Duodenal mucosa (tissue), 2 donors: ENCODE measurements at regions not wholly inside any gene's neighbourhood (a gene's known extent, or its start where the extent isn't known, plus 50 kb on each side); places are given as distances from the start of the nearest gene placed in this dataset.

Experiments used
- H3K27ac ChIP-seq: one replicate; pipeline ENCODE4 v1.7.0; 2013; ENCODE audit warnings: low read depth, low read length
- H3K27me3 ChIP-seq, 2 donors: one replicate each; pipeline ENCODE4 v1.7.0; 2013; ENCODE audit warnings: low read length in 2 of 2, control low read depth in 1 of 2; ENCODE audit not compliant: insufficient read depth in 2 of 2, control insufficient read depth in 1 of 2
- H3K36me3 ChIP-seq, 2 donors: one replicate each; pipeline ENCODE4 v1.7.0; 2013; ENCODE audit warnings: low read length in 2 of 2, control low read depth in 1 of 2; ENCODE audit not compliant: insufficient read depth in 2 of 2, control insufficient read depth in 1 of 2
- H3K4me1 ChIP-seq, 2 donors: one replicate each; pipeline ENCODE4 v1.7.0; 2013; ENCODE audit warnings: low read length in 2 of 2, control low read depth in 1 of 2; ENCODE audit not compliant: insufficient read depth in 2 of 2, control insufficient read depth in 1 of 2
- H3K4me3 ChIP-seq, 2 donors: one replicate each; pipeline ENCODE4 v1.7.0; 2013; ENCODE audit warnings: low read length in 2 of 2, low read depth in 1 of 2
- H3K9ac ChIP-seq, 2 donors: one replicate each; pipeline ENCODE4 v1.7.0; 2013; ENCODE audit warnings: low read length in 2 of 2, low read depth in 1 of 2
- H3K9me3 ChIP-seq, 2 donors: one replicate each; pipeline ENCODE4 v1.7.0; 2013; ENCODE audit warnings: low read length in 2 of 2, control low read depth in 1 of 2; ENCODE audit not compliant: control insufficient read depth in 1 of 2

- Histone ChIP-seq H3K9ac (no peak overlapping the region), H3K9me3 (no peaks in the 10 kb centered on the region), H3K27ac (no peak overlapping the region), H3K4me3 (no peak overlapping the region), H3K36me3 (no peaks in the 10 kb centered on the region), H3K4me1 (no peaks in the 10 kb centered on the region), H3K27me3 (no peaks in the 10 kb centered on the region)
Measured at GRCh38 chr3:6216135-6217026, 644.5 kb upstream of the GRM7 start.

GRCh38 chr3:6220447-6220846 lies 640.5 kb upstream of the GRM7 start:
- H3K27ac ChIP-seq, result no peak overlapping the region
- H3K4me1 ChIP-seq, result no peaks in the 10 kb centered on the region
- H3K4me3 ChIP-seq, result no peak overlapping the region
- H3K9me3 ChIP-seq, result no peaks in the 10 kb centered on the region
- H3K36me3 ChIP-seq, result no peaks in the 10 kb centered on the region
- H3K27me3 ChIP-seq, result no peaks in the 10 kb centered on the region
- H3K9ac ChIP-seq, result no peak overlapping the region

- H3K4me3 ChIP-seq, result no peak overlapping the region
- H3K9ac ChIP-seq, result no peak overlapping the region
- no peaks in the 10 kb centered on the region for H3K4me1 ChIP-seq
- H3K36me3 ChIP-seq, result no peaks in the 10 kb centered on the region
- no peaks in the 10 kb centered on the region for H3K27me3 ChIP-seq
- no peak overlapping the region for H3K27ac ChIP-seq
- H3K9me3 ChIP-seq, result no peaks in the 10 kb centered on the region
Measured at GRCh38 chr3:6222069-6222468, 638.8 kb upstream of the GRM7 start.

GRCh38 chr3:6223572-6223971 lies 637.3 kb upstream of the GRM7 start:
- no peaks in the 10 kb centered on the region for H3K27me3 ChIP-seq
- no peaks in the 10 kb centered on the region for H3K4me1 ChIP-seq
- H3K9me3 ChIP-seq, result no peaks in the 10 kb centered on the region
- H3K9ac ChIP-seq, result no peak overlapping the region
- no peak overlapping the region for H3K27ac ChIP-seq
- no peak overlapping the region for H3K4me3 ChIP-seq
- H3K36me3 ChIP-seq, result no peaks in the 10 kb centered on the region

GRCh38 chr3:6228958-6229683 lies 631.8 kb upstream of the GRM7 start:
- H3K27me3 ChIP-seq, result no peaks in the 10 kb centered on the region
- H3K27ac ChIP-seq, result no peak overlapping the region
- no peak overlapping the region for H3K9ac ChIP-seq
- H3K9me3 ChIP-seq, result no peaks in the 10 kb centered on the region
- no peaks in the 10 kb centered on the region for H3K4me1 ChIP-seq
- no peak overlapping the region for H3K4me3 ChIP-seq
- H3K36me3 ChIP-seq, result no peaks in the 10 kb centered on the region

- H3K9me3 ChIP-seq, result no peaks in the 10 kb centered on the region
- H3K9ac ChIP-seq, result no peak overlapping the region
- H3K36me3 ChIP-seq, result no peaks in the 10 kb centered on the region
- H3K4me1 ChIP-seq, result no peaks in the 10 kb centered on the region
- no peaks in the 10 kb centered on the region for H3K27me3 ChIP-seq
- no peak overlapping the region for H3K4me3 ChIP-seq
- no peak overlapping the region for H3K27ac ChIP-seq
Measured at GRCh38 chr3:6229778-6230410, 631.0 kb upstream of the GRM7 start.

GRCh38 chr3:6242104-6242503 lies 618.8 kb upstream of the GRM7 start:
- no peaks in the 10 kb centered on the region for H3K36me3 ChIP-seq
- H3K4me3 ChIP-seq, result no peak overlapping the region
- peaks cover 6 to 8% of the 10 kb centered on the region in 2 donors for H3K9me3 ChIP-seq
- no peak overlapping the region for H3K27ac ChIP-seq
- H3K9ac ChIP-seq, result no peak overlapping the region
- no peaks in the 10 kb centered on the region for H3K4me1 ChIP-seq
- no peaks in the 10 kb centered on the region for H3K27me3 ChIP-seq

- H3K9ac ChIP-seq, result no peak overlapping the region
- no peaks in the 10 kb centered on the region for H3K9me3 ChIP-seq
- no peaks in the 10 kb centered on the region for H3K4me1 ChIP-seq
- no peaks in the 10 kb centered on the region for H3K27me3 ChIP-seq
- no peak overlapping the region for H3K4me3 ChIP-seq
- H3K27ac ChIP-seq, result no peak overlapping the region
- H3K36me3 ChIP-seq, result no peaks in the 10 kb centered on the region
Measured at GRCh38 chr3:6248528-6248927, 612.4 kb upstream of the GRM7 start.

- H3K9me3 ChIP-seq, result peaks cover 2 to 4% of the 10 kb centered on the region in 2 donors
- no peaks in the 10 kb centered on the region for H3K27me3 ChIP-seq
- no peak overlapping the region for H3K27ac ChIP-seq
- H3K4me1 ChIP-seq, result no peaks in the 10 kb centered on the region
- H3K9ac ChIP-seq, result no peak overlapping the region
- no peaks in the 10 kb centered on the region for H3K36me3 ChIP-seq
- no peak overlapping the region for H3K4me3 ChIP-seq
Measured at GRCh38 chr3:6249679-6250078, 611.2 kb upstream of the GRM7 start.

- Histone ChIP-seq H3K4me1 (no peaks in the 10 kb centered on the region), H3K36me3 (no peaks in the 10 kb centered on the region), H3K27ac (no peak overlapping the region), H3K27me3 (no peaks in the 10 kb centered on the region), H3K4me3 (no peak overlapping the region), H3K9ac (no peak overlapping the region), H3K9me3 (peaks cover 2 to 4% of the 10 kb centered on the region in 2 donors)
Measured at GRCh38 chr3:6250167-6250566, 610.7 kb upstream of the GRM7 start.
